GM21528 (cell line): ENCODE measurements at regions not wholly inside any gene's neighbourhood (a gene's known extent, or its start where the extent isn't known, plus 50 kb on each side); places are given as distances from the start of the nearest gene placed in this dataset.
"Not testable (repeated sequence)": the region's sequence is repeated elsewhere in the genome, so short reads cannot be mapped to it uniquely, and the experiment has no call there.

Experiments used
- ATAC-seq: cut with Tn5 transposase; IDR thresholded peaks from one replicate; pipeline ENCODE4 v1.9.1; 2021; ENCODE audit warnings: mild to moderate bottlenecking, moderate library complexity; ENCODE audit not compliant: unreplicated experiment, low FRiP score

DNA sequence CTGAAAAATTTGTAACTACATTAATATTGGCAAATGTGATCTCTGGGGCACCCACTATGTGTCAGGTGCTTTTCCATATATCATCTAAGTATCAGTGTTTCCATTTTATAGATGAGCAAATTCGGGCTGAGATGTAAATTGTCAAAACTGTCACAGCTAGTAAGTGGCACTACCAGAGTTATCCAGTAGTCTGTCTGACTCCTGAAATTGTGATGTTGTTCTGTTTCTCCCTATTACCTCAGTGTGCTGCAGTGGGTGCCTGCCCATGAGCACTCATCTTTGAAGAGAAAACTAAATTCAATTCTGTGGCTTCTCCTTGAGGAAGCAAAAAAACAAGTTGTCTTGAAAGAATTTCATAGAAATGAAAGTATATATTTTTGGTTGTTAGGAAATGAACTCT lies 467.4 kb upstream of the FANCL start:
- ATAC-seq = no peak

DNA sequence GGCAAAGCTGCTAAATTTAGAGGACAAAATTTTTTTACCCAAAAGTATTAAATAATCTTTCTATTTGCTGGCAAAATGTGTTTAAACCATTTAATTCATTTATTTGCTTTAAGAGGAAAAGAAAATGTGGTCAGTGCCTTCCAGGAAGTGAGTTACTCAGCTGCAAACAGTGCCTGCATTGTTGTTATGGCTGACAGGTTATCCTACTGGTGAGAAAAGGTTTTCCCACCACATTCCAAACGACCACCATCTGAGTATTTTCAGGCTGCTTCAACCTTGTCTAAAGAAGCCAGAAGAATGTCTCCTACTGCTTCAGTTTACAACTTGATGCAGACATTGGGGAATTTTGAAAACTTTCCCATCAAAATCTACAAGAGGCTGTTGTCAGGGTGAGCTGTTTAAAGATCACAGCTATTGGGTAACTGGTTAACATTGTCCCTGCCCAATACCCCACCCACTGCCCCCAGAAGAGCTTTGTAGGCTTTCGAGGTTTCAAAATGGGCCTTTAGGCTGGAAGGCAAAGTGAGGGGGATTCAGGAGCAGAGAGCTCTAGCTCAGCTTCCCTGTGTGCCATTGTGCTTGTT lies 461.3 kb upstream of the FANCL start:
- ATAC-seq = no peak

DNA sequence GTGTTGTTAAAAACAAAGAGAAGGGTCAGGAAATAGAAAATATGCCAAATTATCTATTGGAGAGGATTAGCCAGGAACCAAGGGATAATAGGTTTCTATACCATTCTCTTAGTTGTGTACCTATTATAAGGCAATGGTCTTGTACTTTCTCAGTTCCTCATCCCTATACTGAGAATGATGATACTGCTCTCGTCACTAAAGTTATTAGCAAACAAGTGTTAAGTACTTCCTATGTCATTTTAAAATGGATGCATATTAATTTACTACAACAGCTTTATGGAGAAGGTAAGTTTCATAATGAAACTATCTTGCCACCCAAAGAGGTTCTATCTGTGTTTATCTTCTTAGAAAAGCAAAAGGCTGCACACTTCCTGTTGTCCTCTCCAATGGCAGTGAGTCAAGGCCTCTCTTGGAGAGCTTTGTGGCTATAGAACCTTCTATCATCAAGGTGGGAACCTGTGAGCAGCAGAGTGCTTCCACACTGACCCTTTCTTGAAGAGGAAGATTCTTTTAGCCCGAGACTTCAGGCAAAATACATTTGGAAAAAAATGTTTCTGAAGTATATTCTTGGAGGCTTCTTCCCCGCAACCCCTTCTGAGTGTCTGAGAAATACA lies 460.7 kb upstream of the FANCL start:
- no peak for ATAC-seq

DNA sequence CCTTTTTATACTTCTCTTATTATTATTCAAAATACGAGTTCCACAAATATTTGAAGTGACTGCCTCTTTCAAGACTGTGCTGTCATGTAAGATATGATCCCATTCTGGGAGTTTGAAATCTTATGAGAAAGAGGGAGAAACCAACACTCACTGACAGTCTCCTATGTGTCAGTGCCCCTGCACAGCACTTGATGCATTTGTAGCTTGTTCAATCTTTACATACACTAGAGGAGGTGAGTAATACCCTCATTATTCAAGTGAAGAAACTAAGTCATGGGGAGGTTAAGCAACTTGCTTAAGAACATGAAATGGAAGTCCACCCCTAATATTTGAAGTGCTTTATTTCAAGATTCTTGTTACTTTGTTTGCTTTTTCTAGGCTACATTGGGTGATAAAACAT lies 459.5 kb upstream of the FANCL start:
- no peak for ATAC-seq

DNA sequence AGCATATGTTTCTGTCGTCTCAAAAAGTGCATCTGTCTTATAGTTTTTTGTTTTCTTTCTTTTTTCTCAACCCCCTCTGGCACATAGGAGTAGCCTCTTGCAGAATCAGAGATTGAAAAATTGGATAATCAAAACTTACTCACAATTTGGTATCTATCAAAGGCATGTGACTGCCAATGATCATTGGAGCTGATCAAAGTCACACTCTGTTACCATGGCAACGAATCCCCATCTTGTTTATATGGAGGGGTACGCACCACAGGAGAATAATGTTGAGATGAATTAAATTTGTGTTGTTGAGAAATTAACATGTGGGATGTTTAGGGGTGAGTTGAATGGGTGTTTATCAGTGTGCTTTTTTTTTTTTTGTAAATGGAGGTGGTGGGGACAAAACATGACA lies 458.3 kb upstream of the FANCL start:
- ATAC-seq = no peak

DNA sequence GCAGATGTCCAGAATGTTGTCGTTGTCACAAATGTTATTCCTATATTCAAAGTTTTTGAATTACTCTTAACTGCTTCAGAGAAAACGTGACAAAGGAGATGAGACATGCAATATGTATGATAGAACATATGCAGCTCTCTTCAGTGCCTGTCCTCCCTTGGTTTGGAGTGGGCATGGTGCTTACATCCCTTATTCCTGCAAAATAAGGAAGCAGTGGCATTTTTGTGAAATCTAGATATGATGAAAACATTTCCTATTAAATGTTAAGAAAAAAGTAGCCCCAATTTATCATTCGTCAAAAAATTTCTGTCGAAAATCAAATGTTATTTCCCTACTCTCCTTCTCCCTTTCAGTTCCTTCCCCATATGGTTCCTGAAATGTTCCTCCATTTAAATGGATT lies 457.5 kb upstream of the FANCL start:
- ATAC-seq = no peak

DNA sequence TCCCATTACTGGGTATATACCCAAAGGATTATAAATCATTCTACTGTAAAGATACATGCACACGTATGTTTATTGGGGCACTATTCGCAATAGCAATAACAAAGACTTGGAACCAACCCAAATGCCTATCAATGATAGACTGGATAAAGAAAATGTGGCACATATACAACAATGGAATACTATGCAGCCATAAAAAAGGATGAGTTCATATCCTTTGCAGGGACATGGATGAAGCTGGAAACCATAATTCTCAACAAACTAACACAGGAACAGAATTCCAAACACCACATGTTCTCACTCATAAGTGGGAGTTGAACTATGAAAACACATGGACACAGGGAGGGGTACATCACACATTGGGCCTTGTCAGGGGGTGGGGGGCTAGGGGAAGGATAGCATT lies 453.0 kb upstream of the FANCL start:
- ATAC-seq = not testable (repeated sequence)

DNA sequence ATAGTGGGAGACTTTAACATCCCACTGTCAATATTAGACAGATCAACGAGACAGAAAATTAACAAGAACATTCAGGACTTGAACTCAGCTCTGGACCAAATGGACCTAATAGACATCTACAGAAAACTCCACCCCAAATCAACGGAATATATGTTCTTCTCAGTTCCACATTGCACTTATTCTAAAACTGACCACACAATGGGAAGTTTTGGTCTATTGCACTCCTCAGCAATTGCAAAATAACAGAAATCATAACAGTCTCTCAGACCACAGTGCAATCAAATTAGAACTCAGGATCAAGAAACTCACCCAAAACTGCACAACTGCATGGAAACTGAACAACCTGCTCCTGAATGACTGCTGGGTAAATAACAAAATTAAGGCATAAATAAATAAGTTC lies 449.9 kb upstream of the FANCL start:
- not testable (repeated sequence) for ATAC-seq

DNA sequence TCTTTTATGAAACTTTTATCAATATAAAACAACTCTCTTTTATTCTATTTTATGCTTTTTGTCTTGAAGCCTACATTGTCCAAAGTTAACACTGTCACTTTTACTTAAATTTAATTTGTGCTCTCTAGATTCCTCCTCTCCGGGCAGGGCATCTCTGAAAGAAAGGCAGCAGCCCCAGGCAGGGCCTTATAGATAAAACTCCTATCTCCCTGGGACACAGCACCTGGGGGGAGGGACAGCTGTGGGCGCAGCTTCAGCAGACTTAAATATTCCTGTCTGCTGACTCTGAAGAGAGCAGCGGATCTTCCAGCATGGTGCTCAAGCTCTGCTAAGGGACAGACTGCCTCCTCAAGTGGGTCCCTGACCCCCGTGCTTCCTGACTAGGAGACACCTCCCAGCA lies 447.7 kb upstream of the FANCL start:
- no peak for ATAC-seq

DNA sequence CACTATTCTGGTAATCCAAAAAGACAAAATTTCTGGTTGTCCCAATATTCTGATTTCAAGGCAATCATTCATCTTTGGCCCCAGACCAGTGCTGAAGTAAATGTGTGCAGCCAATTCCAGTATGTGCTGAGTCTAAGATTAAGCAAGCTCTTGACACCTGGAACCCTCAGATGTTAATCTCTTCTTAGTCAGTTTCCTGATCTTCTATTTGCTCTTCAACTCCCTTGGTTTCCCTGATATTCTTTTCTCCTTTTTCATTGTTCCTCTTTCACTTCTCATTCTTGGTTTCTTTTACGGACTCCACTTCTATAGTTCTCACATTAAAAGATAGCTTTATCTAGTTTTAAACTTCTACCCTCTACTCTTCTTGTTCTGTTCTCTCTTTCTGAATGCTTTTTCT lies 445.7 kb upstream of the FANCL start:
- ATAC-seq = no peak

DNA sequence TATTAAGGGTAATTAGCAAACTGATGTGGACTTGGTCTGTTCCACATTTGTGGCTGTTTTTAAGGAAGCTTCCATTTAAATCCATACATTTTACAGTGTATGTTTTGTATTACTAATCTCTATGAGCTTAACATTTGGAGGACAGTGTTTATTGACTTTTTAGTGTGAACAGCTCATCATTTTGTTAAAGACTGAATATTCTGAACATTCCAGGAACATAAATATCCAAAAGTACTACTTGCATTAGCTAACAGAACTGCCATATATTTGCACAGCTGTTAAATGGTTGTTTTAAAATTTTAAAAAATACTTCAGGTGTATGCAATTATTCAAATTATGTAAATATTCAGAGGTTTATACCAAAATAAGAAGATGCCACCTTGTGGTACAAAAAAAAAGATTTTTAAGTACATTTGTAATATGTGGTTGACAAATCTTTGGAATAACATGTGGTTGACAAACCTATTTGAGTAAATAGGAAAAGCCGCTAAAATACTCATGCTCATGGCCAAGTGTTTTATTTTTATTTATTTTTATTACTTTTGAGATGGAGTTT lies 439.7 kb upstream of the FANCL start:
- ATAC-seq = no peak

DNA sequence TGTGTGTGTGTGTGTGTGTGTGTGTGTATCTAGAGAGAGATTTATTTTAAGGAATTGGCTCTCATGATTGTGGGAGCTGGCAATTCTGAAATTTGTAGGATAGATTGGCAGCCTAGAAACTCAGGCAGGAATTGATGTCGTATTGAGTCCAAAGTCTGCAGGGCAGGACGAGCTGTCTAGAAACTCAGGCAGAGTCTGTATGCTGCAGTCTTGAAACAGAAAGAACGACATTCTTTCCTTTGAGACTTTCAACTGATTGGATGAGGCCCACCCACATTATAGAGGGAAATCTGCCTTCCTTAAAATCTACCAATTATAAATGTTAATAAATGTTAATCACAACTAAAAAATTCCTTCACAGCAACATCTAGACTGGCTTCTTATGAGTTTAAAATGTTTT lies 436.6 kb upstream of the FANCL start:
- ATAC-seq = no peak

DNA sequence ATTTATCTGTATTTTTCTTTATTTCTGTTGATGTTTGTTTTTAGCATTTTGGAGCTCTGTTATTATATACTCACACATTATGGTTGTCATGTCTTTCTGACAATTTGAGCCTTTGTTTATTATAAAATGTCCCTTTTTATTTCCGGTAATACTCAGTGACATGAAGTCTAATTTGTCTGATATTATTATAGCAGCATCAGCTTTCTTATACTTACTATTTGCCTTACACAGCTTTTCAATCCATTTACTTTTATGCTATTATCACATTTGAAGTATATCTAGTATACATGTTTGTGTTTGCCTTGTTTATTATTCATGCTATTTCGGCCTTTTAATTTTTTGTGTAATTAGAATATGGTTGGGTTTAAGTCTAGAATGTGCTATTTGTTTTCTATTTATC lies 430.6 kb upstream of the FANCL start:
- no peak for ATAC-seq

DNA sequence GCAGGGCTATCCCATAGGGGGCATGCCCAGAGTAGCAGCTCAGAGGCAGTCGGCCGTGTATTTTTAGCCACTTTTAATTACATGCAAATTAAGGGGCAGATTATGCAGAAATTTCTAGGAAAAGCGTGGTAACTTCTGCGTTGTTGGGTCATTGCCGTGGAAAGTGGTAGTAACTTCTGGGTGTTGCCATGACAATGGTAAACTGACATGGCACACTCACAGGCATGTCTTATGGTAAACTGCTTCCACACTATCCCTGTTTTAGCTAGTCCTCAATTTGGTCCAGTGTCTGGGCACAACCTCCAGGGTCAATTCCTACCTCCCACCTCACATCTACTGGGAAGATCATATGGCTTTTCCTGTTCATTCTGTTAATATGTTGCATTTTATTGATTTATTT lies 428.9 kb upstream of the FANCL start:
- ATAC-seq = no peak

DNA sequence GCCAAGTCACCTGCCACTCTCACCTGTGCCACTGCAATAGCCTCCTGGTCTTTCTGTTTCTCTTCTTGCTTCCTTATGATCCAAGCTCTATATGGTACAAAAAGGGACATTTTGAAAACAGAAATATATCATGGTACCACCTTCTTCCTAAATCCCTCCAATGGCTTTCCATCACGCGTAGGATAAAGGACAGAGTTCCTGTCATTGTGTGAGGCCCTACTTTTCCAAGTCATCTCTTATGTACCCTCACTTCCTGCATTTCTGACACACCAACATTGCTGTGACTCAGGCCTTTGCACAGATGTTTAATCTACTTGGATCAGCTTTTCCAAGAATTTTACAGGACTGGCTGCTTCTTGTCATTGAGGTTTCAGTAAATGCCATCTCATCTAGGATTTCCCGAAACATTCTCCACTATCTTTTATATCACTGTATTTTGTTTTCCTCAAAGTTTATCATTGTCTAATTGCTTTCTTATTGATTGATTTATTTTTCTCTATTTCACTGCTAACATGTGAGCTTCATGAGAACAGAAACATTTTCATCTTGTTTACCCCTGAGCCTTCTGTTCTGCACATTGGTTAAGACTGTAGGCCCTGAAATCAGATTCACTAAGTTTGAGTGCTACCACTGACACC lies 426.1 kb upstream of the FANCL start:
- no peak for ATAC-seq

DNA sequence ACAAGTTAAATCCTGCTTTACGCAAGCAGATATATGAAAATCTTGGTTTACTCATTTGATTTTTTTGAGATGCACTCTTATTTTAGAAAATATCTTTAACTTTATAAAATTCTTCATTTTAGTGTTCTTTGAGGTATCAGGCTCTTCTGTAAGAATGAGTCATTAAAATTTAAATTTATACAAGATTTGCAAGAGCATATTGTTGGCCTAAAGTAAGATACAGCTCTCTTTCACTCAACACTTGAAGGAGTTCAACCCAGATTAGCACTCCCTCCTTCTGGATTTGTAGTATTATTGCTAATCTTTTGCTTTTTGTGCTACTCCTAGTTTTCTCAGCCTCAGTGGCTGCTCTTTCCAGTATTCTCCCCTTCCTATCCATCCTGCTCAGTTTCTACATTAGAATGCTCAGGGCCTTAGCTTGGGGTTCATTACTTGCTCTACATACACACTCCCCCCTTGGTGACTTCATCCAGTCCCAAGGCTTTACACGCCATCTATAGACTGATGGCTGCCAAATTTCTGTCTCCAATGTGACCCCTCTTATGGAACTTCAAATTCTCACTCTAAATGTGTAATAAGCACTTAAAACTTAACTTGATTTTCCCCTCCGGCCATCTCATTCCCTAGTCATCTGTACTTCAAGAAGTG lies 425.3 kb upstream of the FANCL start:
- ATAC-seq = no peak

DNA sequence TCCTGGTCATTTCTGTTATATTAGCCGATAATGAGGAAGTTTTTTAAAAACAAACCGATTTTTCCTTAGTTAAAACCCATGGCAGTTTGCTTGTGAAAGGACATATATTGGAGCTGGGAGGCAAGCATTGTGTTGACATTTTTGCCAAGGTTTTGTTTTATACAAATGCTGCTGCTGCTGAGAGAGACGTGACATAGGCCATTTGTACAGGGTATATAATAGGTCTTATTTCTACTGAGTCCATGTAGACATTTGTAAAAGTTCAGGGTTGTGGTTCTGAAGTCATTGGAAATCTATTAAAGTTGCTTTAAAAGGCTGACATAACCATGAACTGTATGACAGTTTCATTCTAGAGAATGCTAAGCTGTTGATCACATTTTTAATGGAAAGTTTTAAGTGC lies 424.0 kb upstream of the FANCL start:
- no peak for ATAC-seq

DNA sequence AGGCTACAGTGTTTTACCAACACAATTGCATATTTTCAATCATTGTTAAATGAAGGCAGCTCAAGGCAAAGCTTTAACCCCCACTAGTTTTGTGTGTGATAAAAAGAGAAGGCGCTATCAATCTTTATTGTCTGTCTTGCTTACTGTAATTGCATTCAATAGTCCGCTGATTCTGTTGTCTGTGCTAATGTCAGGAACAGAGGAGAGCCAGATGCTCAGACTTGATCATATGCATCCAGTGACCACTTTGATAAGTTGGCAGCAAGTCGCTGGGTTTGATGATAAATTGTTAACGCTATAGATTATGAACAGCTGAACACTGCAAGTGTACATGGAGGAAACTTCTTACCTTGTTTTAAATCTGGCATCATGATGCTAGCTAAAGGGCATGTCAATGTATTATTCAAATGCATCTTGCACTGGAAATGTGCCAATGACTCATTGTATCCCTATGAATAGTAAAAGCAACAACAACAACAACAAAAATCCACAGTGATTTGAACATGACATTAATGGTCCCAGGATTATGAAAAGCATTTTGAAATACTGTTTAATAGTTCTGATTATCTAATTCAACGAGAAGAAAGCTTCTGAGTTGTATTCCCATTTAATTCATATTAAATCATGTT lies 423.5 kb upstream of the FANCL start:
- ATAC-seq = no peak

DNA sequence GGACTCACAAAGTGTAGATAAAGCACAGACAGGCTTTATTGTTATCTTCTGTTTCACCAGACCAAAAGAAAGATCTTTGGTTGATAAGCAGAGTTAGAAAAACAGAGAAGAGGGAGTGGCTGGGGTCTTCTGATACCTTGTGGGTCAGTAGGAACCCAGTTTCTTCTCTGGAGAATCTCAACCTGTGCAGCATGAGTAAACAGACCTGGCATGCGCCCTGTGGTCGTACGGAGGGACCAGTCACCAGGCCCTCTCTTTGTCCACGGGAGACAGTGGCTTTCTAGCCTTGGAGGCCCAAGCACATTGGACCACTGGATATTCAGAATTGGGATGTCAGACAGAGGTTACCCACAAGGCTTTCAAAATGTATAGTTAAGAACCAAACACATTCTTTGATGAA lies 418.9 kb upstream of the FANCL start:
- ATAC-seq = no peak

DNA sequence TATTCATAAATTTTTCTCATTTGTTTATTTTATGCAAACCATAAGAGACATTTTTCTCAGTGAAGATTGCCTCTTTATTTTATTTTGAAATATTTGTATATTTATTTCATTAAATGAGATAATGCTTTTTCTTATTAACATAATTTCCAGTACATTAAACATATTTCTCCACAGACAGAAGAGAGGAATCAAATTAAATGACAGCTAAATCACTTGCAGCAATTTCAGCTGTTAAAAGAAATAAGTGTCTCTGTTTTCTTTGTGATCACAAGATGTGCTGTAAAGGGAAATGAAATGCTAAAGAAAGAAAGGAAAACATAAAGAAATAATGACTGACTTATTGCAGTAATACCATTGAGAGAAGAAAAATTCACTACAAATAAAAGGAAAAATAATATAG lies 414.0 kb upstream of the FANCL start:
- no peak for ATAC-seq

DNA sequence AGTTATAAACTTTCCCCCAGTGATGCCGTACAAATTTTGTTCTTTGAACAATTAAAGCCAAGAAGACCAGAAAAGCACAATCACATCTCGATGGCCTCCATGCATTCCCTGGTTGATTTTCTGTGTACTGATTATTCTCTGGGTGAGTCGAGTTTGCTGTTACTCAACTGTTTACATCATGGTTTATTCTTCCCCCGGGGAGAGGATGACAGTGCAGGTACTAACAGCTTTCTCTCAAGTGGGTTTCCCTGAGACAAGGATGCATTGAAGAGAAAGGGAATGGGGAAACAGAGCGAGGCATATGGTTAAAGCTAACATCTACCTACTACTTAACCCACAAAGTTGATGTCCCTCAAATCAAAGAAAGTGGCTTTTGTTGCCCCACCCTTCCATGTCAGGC lies 410.8 kb upstream of the FANCL start:
- no peak for ATAC-seq
